Panc1 (cell line): ENCODE measurements at regions not wholly inside any gene's neighbourhood (a gene's known extent, or its start where the extent isn't known, plus 50 kb on each side); places are given as distances from the start of the nearest gene placed in this dataset.

Source experiments
- ATAC-seq: fragments of 200-7000 bp; cut with Tn5 transposase; 2 replicates; pipeline ENCODE4 v1.9.1; 2020; ENCODE audit warnings: mild to moderate bottlenecking, moderate library complexity
- BruUV-seq: library from RNA; stranded (reverse); fragments of 400-500 nt; replicated peaks from 2 replicates; lab custom pipeline; 2021; lab: Mats Ljungman, UMichigan
- CTCF ChIA-PET: fragments of 300-600 bp; sonication (Branson Sonifier 250); formaldehyde crosslinking; loops from one replicate; lab custom pipeline; 2022; ENCODE audit warnings: antibody characterized with exemption; lab: Charles Lee
- POLR2A ChIA-PET: fragments of 300-600 bp; sonication (Branson Sonifier 250); formaldehyde crosslinking; loops from one replicate; lab custom pipeline; 2022; ENCODE audit warnings: antibody characterized with exemption; lab: Charles Lee
- DNase-seq: peaks from one replicate; pipeline ENCODE4 v3.0.0-alpha.2; 2010; ENCODE audit warnings: low read depth, low spot score
- H3K27ac ChIP-seq: 2 replicates; pipeline ENCODE4 v1.5.1; 2011; ENCODE audit warnings: mild to moderate bottlenecking, low read length, inconsistent platforms
- H3K27me3 ChIP-seq: fragments of 200-500 bp; sonication (Bioruptor generic); 2 replicates; pipeline ENCODE4 v1.6.0; 2014; ENCODE audit warnings: low read length, inconsistent platforms; ENCODE audit not compliant: control insufficient read depth, insufficient read depth
- H3K36me3 ChIP-seq: fragments of 200-500 bp; sonication (Bioruptor generic); 2 replicates; pipeline ENCODE4 v1.5.1; 2014; ENCODE audit warnings: inconsistent platforms, mild to moderate bottlenecking, low read length, moderate library complexity; ENCODE audit not compliant: control insufficient read depth, insufficient read depth
- H3K4me1 ChIP-seq: 2 replicates; pipeline ENCODE4 v1.5.1; 2011; ENCODE audit warnings: inconsistent platforms, mild to moderate bottlenecking, low read length, moderate library complexity; ENCODE audit not compliant: control insufficient read depth, insufficient read depth
- H3K4me3 ChIP-seq, 2 experiments: 2 replicates each; pipeline ENCODE4 v1.5.1; 2011 to 2012; ENCODE audit warnings: low read depth in 2 of 2, low read length in 2 of 2, mild to moderate bottlenecking in 2 of 2, inconsistent platforms in 1 of 2, moderate library complexity in 1 of 2
- H3K9me3 ChIP-seq: fragments of 200-500 bp; sonication (Bioruptor generic); 2 replicates; pipeline ENCODE4 v1.5.1; 2014; ENCODE audit warnings: low read depth, mild to moderate bottlenecking, inconsistent platforms, low read length, moderate library complexity; ENCODE audit not compliant: control insufficient read depth, insufficient read depth
- POLR2AphosphoS5 ChIP-seq: IDR thresholded peaks from 2 replicates; pipeline ENCODE4 v1.6.1; 2012; ENCODE audit warnings: mild to moderate bottlenecking, low read depth, low read length, moderate library complexity
- SIN3A ChIP-seq: IDR thresholded peaks from 2 replicates; pipeline ENCODE4 v1.6.1; 2012; ENCODE audit warnings: low read depth, mild to moderate bottlenecking, low read length, moderate library complexity, borderline replicate concordance; ENCODE audit not compliant: insufficient read depth
- TCF7L2 ChIP-seq: IDR thresholded peaks from 2 replicates; pipeline ENCODE4 v1.6.1; 2011; ENCODE audit warnings: mild to moderate bottlenecking, low read depth, low read length, inconsistent platforms
- in situ Hi-C: cut with HindIII; loops from 2 replicates; pipeline ENCODE4 v1.10.0; 2016; ENCODE audit warnings: low sequenced_read_pairs, low pct_unique_long_range_greater_than_20kb
- intact Hi-C: fragments of 100-400 bp; cut with micrococcal nuclease; formaldehyde crosslinking; loops from one replicate; pipeline ENCODE4 v1.10.0; 2022; ENCODE audit not compliant: unreplicated experiment
- TF ChIP-seq, protein P1 (sequence below): fragments of 450-650 bp; IDR thresholded peaks from 2 replicates; pipeline ENCODE4 v1.5.1; 2017; ENCODE audit warnings: mild to moderate bottlenecking
- TF ChIP-seq, protein P2 (sequence below), 2 experiments: IDR thresholded peaks; 2 replicates each; pipeline ENCODE4 v1.6.1; 2011 to 2012; ENCODE audit warnings: low read depth in 2 of 2, control low read depth in 1 of 2, low read length in 1 of 2, mild to moderate bottlenecking in 1 of 2, moderate library complexity in 1 of 2; ENCODE audit not compliant: insufficient read depth in 1 of 2

DNA sequence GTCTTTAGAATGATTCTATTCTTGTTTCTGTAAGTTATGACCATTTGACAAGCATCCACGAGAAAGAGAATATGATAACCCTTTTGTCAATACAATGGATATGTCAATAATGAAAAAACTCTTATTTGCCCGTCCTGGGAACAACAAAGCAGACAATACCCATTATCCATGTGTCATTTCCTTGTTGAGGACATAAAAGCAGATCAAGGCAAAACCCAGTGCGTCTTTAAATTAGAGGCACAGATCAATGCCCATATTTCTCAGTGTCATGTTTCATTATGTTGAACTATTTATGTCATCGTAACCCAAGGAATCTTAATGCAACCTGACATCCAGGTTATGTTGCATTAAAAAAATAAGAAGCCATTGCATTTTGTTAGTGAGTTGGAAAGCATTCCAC is 365.0 kb upstream of the CELF4 start:
- in situ Hi-C loops: no loop called here

DNA sequence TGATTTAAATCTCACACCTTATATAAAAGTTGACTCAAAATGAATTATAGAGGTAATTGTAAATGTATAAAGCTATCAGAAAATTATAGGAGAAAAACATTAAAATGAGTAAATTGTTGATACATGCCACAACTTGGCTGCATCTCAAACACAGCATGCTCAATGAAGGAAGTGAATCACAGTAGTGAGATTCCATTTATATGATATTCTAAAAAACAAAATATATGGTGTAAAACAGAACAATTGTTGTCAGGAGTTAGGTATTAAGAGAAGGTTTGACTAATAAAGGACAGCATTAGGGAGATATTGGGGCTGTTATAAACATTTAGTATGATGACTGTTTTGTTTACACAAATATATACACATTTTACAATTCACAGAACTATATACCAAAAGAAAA is 356.6 kb upstream of the CELF4 start:
- H3K4me3 ChIP-seq: no peak overlapping the region

More for the DNA sequence above, 365.0 kb upstream of the CELF4 start:
- Histone ChIP-seq H3K4me1 (no peaks in the 10 kb centered on the region), H3K4me3 (no peak overlapping the region), H3K27ac (no peak overlapping the region), H3K27me3 (no peaks in the 10 kb centered on the region), H3K9me3 (no peaks in the 10 kb centered on the region), H3K36me3 (no peaks in the 10 kb centered on the region)
- TF ChIP-seq, protein P1, sequence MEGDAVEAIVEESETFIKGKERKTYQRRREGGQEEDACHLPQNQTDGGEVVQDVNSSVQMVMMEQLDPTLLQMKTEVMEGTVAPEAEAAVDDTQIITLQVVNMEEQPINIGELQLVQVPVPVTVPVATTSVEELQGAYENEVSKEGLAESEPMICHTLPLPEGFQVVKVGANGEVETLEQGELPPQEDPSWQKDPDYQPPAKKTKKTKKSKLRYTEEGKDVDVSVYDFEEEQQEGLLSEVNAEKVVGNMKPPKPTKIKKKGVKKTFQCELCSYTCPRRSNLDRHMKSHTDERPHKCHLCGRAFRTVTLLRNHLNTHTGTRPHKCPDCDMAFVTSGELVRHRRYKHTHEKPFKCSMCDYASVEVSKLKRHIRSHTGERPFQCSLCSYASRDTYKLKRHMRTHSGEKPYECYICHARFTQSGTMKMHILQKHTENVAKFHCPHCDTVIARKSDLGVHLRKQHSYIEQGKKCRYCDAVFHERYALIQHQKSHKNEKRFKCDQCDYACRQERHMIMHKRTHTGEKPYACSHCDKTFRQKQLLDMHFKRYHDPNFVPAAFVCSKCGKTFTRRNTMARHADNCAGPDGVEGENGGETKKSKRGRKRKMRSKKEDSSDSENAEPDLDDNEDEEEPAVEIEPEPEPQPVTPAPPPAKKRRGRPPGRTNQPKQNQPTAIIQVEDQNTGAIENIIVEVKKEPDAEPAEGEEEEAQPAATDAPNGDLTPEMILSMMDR: no peak
- no peak for TF ChIP-seq POLR2AphosphoS5
- TF ChIP-seq SIN3A: no peak
- no peak for TF ChIP-seq TCF7L2
- TF ChIP-seq, protein P2, sequence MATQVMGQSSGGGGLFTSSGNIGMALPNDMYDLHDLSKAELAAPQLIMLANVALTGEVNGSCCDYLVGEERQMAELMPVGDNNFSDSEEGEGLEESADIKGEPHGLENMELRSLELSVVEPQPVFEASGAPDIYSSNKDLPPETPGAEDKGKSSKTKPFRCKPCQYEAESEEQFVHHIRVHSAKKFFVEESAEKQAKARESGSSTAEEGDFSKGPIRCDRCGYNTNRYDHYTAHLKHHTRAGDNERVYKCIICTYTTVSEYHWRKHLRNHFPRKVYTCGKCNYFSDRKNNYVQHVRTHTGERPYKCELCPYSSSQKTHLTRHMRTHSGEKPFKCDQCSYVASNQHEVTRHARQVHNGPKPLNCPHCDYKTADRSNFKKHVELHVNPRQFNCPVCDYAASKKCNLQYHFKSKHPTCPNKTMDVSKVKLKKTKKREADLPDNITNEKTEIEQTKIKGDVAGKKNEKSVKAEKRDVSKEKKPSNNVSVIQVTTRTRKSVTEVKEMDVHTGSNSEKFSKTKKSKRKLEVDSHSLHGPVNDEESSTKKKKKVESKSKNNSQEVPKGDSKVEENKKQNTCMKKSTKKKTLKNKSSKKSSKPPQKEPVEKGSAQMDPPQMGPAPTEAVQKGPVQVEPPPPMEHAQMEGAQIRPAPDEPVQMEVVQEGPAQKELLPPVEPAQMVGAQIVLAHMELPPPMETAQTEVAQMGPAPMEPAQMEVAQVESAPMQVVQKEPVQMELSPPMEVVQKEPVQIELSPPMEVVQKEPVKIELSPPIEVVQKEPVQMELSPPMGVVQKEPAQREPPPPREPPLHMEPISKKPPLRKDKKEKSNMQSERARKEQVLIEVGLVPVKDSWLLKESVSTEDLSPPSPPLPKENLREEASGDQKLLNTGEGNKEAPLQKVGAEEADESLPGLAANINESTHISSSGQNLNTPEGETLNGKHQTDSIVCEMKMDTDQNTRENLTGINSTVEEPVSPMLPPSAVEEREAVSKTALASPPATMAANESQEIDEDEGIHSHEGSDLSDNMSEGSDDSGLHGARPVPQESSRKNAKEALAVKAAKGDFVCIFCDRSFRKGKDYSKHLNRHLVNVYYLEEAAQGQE (IDR thresholded peaks at IDR 0.05; ENCODE audit: insufficient read depth in 1 of 2, low read depth in 2 of 2, low read length in 1 of 2): no peak
- POLR2A ChIA-PET: no interaction called here
- DNase-seq (no peak), ATAC-seq (no peak)
- intact Hi-C loops: no loop called here
- CTCF ChIA-PET: no interaction called here
- no TSS peak for BruUV-seq

More for the DNA sequence above, 356.6 kb upstream of the CELF4 start:
- H3K4me1 ChIP-seq: no peaks in the 10 kb centered on the region
- H3K27me3 ChIP-seq: no peaks in the 10 kb centered on the region
- in situ Hi-C loops: no loop called here
- TF ChIP-seq TCF7L2: no peak
- TF ChIP-seq, protein P2 (IDR thresholded peaks at IDR 0.05; ENCODE audit: insufficient read depth in 1 of 2, low read depth in 2 of 2, low read length in 1 of 2): no peak
- TF ChIP-seq, protein P1: no peak
- TF ChIP-seq POLR2AphosphoS5: no peak
- TF ChIP-seq SIN3A: no peak
- DNase-seq: no peak
- ATAC-seq: no peak
- POLR2A ChIA-PET: no interaction called here
- CTCF ChIA-PET: no interaction called here
- intact Hi-C loops: no loop called here
- no peak overlapping the region for H3K27ac ChIP-seq
- H3K36me3 ChIP-seq: no peaks in the 10 kb centered on the region
- no TSS peak for BruUV-seq
- H3K9me3 ChIP-seq: no peaks in the 10 kb centered on the region
